Neural progenitor cell (in vitro differentiated cells): ENCODE measurements at regions not wholly inside any gene's neighbourhood (a gene's known extent, or its start where the extent isn't known, plus 50 kb on each side); places are given as distances from the start of the nearest gene placed in this dataset.
"Not testable (repeated sequence)": the region's sequence is repeated elsewhere in the genome, so short reads cannot be mapped to it uniquely, and the experiment has no call there.

Experiments used
- DNase-seq: peaks from one replicate; pipeline ENCODE4 v3.0.0-alpha.2; 2016; ENCODE audit warnings: low spot score
- H2AFZ ChIP-seq: fragments of 200-600 bp; sonication (generic); replicated peaks from 2 replicates; pipeline ENCODE4 v1.6.1; 2016; ENCODE audit warnings: antibody characterized with exemption
- H3F3A ChIP-seq: fragments of 200-600 bp; sonication (generic); 2 replicates; pipeline ENCODE4 v1.6.1; 2016; ENCODE audit warnings: antibody characterized with exemption, low read depth
- H3K27ac ChIP-seq: fragments of 200-600 bp; sonication (generic); 2 replicates; pipeline ENCODE4 v1.5.1; 2016; ENCODE audit warnings: mild to moderate bottlenecking
- H3K27me3 ChIP-seq: fragments of 200-600 bp; sonication (generic); 2 replicates; pipeline ENCODE4 v1.6.1; 2016; ENCODE audit warnings: mild to moderate bottlenecking, moderate library complexity
- H3K36me3 ChIP-seq: fragments of 200-600 bp; sonication (generic); 2 replicates; pipeline ENCODE4 v1.5.1; 2016
- H3K4me1 ChIP-seq: fragments of 200-600 bp; sonication (generic); 2 replicates; pipeline ENCODE4 v1.6.1; 2016; ENCODE audit warnings: mixed run types
- H3K4me2 ChIP-seq: fragments of 200-600 bp; sonication (generic); 2 replicates; pipeline ENCODE4 v1.6.1; 2016
- H3K4me3 ChIP-seq: fragments of 200-600 bp; sonication (generic); 2 replicates; pipeline ENCODE4 v1.5.1; 2016
- H3K79me2 ChIP-seq: fragments of 200-600 bp; sonication (generic); 2 replicates; pipeline ENCODE4 v1.6.1; 2016; ENCODE audit warnings: low read depth
- H3K9ac ChIP-seq: fragments of 200-600 bp; sonication (generic); 2 replicates; pipeline ENCODE4 v1.6.1; 2016
- H3K9me3 ChIP-seq: fragments of 200-600 bp; sonication (generic); 2 replicates; pipeline ENCODE4 v1.5.1; 2016; ENCODE audit warnings: low read depth
- H4K20me1 ChIP-seq: fragments of 200-600 bp; sonication (generic); 2 replicates; pipeline ENCODE4 v1.6.1; 2016; ENCODE audit warnings: low read depth
- H3K27ac Mint-ChIP-seq: 3 replicates; pipeline ENCODE4 v1.8.0; 2021; ENCODE audit warnings: mixed read lengths
- H3K27me3 Mint-ChIP-seq: 2 replicates; pipeline ENCODE4 v1.8.0; 2022; ENCODE audit warnings: low read depth, mild to moderate bottlenecking, inconsistent platforms, moderate library complexity, mixed read lengths; ENCODE audit not compliant: insufficient read depth
- H3K36me3 Mint-ChIP-seq: 3 replicates; pipeline ENCODE4 v1.8.0; 2021; ENCODE audit warnings: mixed read lengths
- H3K4me1 Mint-ChIP-seq: 3 replicates; pipeline ENCODE4 v1.8.0; 2021; ENCODE audit warnings: mixed read lengths
- H3K4me3 Mint-ChIP-seq: 3 replicates; pipeline ENCODE4 v1.8.0; 2021; ENCODE audit warnings: mild to moderate bottlenecking, moderate library complexity, mixed read lengths
- H3K9me3 Mint-ChIP-seq: 3 replicates; pipeline ENCODE4 v1.8.0; 2020; ENCODE audit warnings: mixed read lengths
- CTCF ChIP-seq: fragments of 200-600 bp; sonication (generic); IDR thresholded peaks from 2 replicates; pipeline ENCODE4 v1.5.1; 2017; ENCODE audit warnings: antibody characterized with exemption, mild to moderate bottlenecking
- EZH2 ChIP-seq: fragments of 200-600 bp; sonication (generic); IDR thresholded peaks from 2 replicates; pipeline ENCODE4 v1.6.1; 2017; ENCODE audit warnings: antibody characterized with exemption, mild to moderate bottlenecking, moderate library complexity
- EZH2phosphoT487 ChIP-seq: fragments of 200-600 bp; sonication (generic); IDR thresholded peaks from 2 replicates; pipeline ENCODE4 v1.6.1; 2017; ENCODE audit warnings: antibody characterized with exemption

GRCh38 chr4:189809839-189810238, 130.8 kb upstream of the FRG1 start:
- DNase-seq = no peak
- Histone ChIP-seq H3K4me2 (no peak overlapping the region), H3K4me1 (no peaks in the 10 kb centered on the region), H3K79me2 (no peaks in the 10 kb centered on the region), H4K20me1 (no peaks in the 10 kb centered on the region), H3K4me3 (no peak overlapping the region), H3K9me3 (no peaks in the 10 kb centered on the region), H3K36me3 (no peaks in the 10 kb centered on the region), H2AFZ (no peak overlapping the region), H3K9ac (no peak overlapping the region), H3K27ac (no peak overlapping the region), H3F3A (no peaks in the 10 kb centered on the region), H3K27me3 (no peaks in the 10 kb centered on the region)
- no peak for TF ChIP-seq CTCF
- TF ChIP-seq EZH2phosphoT487 = no peak
- TF ChIP-seq EZH2 = no peak
- Mint-ChIP-seq H3K27me3 (peaks cover 4% of the 10 kb centered on the region), H3K4me3 (no peak overlapping the region), H3K9me3 (peaks cover 38% of the 10 kb centered on the region), H3K36me3 (peaks cover 2% of the 10 kb centered on the region), H3K4me1 (no peaks in the 10 kb centered on the region), H3K27ac (no peak overlapping the region)

GRCh38 chr4:189810318-189811181, 130.1 kb upstream of the FRG1 start:
- not testable (repeated sequence) for H3K4me1 Mint-ChIP-seq, H4K20me1 ChIP-seq, H3K4me2 ChIP-seq, H3K9ac ChIP-seq, H3K36me3 ChIP-seq, H3K36me3 Mint-ChIP-seq, H3K4me3 ChIP-seq, H3K27ac Mint-ChIP-seq, H3K79me2 ChIP-seq, DNase-seq, H3K4me1 ChIP-seq, H3K27ac ChIP-seq, H3K9me3 ChIP-seq, H3F3A ChIP-seq, H3K4me3 Mint-ChIP-seq, H3K27me3 Mint-ChIP-seq, H2AFZ ChIP-seq, H3K27me3 ChIP-seq
- H3K9me3 Mint-ChIP-seq = peaks cover 31% of the 10 kb centered on the region

GRCh38 chr4:189815404-189816192, 125.1 kb upstream of the FRG1 start:
- no peaks in the 10 kb centered on the region for H3K79me2 ChIP-seq
- no peak overlapping the region for H3K4me3 ChIP-seq
- no peaks in the 10 kb centered on the region for H3F3A ChIP-seq
- H3K4me1 Mint-ChIP-seq = no peaks in the 10 kb centered on the region
- H3K4me1 ChIP-seq = no peaks in the 10 kb centered on the region
- TF ChIP-seq EZH2phosphoT487 (no peak), CTCF (no peak)
- no peak overlapping the region for H2AFZ ChIP-seq
- H3K36me3 ChIP-seq = no peaks in the 10 kb centered on the region
- H3K9me3 Mint-ChIP-seq = peaks cover 10% of the 10 kb centered on the region
- H3K4me2 ChIP-seq = no peak overlapping the region
- DNase-seq = no peak
- no peaks in the 10 kb centered on the region for H4K20me1 ChIP-seq
- H3K36me3 Mint-ChIP-seq = peaks cover 2% of the 10 kb centered on the region
- no peaks in the 10 kb centered on the region for H3K9me3 ChIP-seq
- no peak overlapping the region for H3K27ac Mint-ChIP-seq
- no peaks in the 10 kb centered on the region for H3K27me3 ChIP-seq
- no peak overlapping the region for H3K9ac ChIP-seq
- peaks cover 2% of the 10 kb centered on the region for H3K27me3 Mint-ChIP-seq
- H3K27ac ChIP-seq = no peak overlapping the region
- H3K4me3 Mint-ChIP-seq = no peak overlapping the region

GRCh38 chr4:189822326-189822725, 118.3 kb upstream of the FRG1 start:
- H4K20me1 ChIP-seq = no peaks in the 10 kb centered on the region
- no peaks in the 10 kb centered on the region for H3K36me3 ChIP-seq
- H3F3A ChIP-seq = no peaks in the 10 kb centered on the region
- H2AFZ ChIP-seq = no peak overlapping the region
- Mint-ChIP-seq H3K4me3 (no peak overlapping the region), H3K36me3 (no peaks in the 10 kb centered on the region), H3K27ac (no peak overlapping the region), H3K27me3 (no peaks in the 10 kb centered on the region), H3K9me3 (peaks cover 5% of the 10 kb centered on the region), H3K4me1 (no peaks in the 10 kb centered on the region)
- peaks cover 8% of the 10 kb centered on the region for H3K4me1 ChIP-seq
- H3K79me2 ChIP-seq = no peaks in the 10 kb centered on the region
- no peak for TF ChIP-seq CTCF
- no peak for TF ChIP-seq EZH2
- TF ChIP-seq EZH2phosphoT487 = no peak
- DNase-seq = no peak
- H3K27ac ChIP-seq = no peak overlapping the region
- no peak overlapping the region for H3K9ac ChIP-seq
- no peaks in the 10 kb centered on the region for H3K9me3 ChIP-seq
- no peak overlapping the region for H3K4me3 ChIP-seq
- H3K4me2 ChIP-seq = no peak overlapping the region
- no peaks in the 10 kb centered on the region for H3K27me3 ChIP-seq
